Gastroesophageal sphincter (tissue), 4 donors: ENCODE measurements at regions not wholly inside any gene's neighbourhood (a gene's known extent, or its start where the extent isn't known, plus 50 kb on each side); places are given as distances from the start of the nearest gene placed in this dataset.
"Not testable (repeated sequence)": the region's sequence is repeated elsewhere in the genome, so short reads cannot be mapped to it uniquely, and the experiment has no call there.

ENCODE experiments used
- ATAC-seq: fragments of 150-250 bp; one replicate; pipeline ENCODE4 v1.9.1; 2016; ENCODE audit warnings: mild to moderate bottlenecking, moderate library complexity
- H3K27ac ChIP-seq, 4 donors: fragments of 200-600 bp; sonication (generic) in 3 of 4; 1 replicate in 3 of 4; 2 replicates in 1 of 4; pipeline ENCODE4 v1.5.1; 2016 to 2019
- H3K27me3 ChIP-seq: fragments of 200-600 bp; sonication (generic); one replicate; pipeline ENCODE4 v1.5.1; 2019
- H3K36me3 ChIP-seq, 2 donors: fragments of 200-600 bp; sonication (generic); one replicate each; pipeline ENCODE4 v1.5.1; 2019; ENCODE audit warnings: control low read depth in 1 of 2
- H3K4me1 ChIP-seq, 3 donors: fragments of 200-600 bp; sonication (generic); 1 replicate in 2 of 3; 2 replicates in 1 of 3; pipeline ENCODE4 v1.5.1; 2016 to 2019; ENCODE audit warnings: control low read depth in 2 of 3
- H3K4me3 ChIP-seq, 2 donors: fragments of 200-600 bp; sonication (generic); one replicate each; pipeline ENCODE4 v1.5.1; 2019; ENCODE audit warnings: mild to moderate bottlenecking in 1 of 2, moderate library complexity in 1 of 2
- H3K9me3 ChIP-seq, 3 donors: fragments of 200-600 bp; sonication (generic); one replicate each; pipeline ENCODE4 v1.5.1; 2017 to 2019; ENCODE audit warnings: control low read depth in 2 of 3
- CTCF ChIP-seq, 4 experiments: fragments of 200-600 bp in 2 of 4; fragments of 450-650 bp in 2 of 4; sonication (generic) in 1 of 4; IDR thresholded peaks; one replicate each; pipeline ENCODE4 v1.5.1; 2017 to 2019; ENCODE audit warnings: antibody characterized with exemption in 4 of 4, mild to moderate bottlenecking in 2 of 4, moderate library complexity in 2 of 4
- EP300 ChIP-seq: sonication (generic); formaldehyde crosslinking; IDR thresholded peaks from one replicate; pipeline ENCODE4 v1.6.1; 2017; ENCODE audit warnings: antibody characterized with exemption, mild to moderate bottlenecking
- POLR2A ChIP-seq, 2 donors: fragments of 450-650 bp; IDR thresholded peaks; one replicate each; pipeline ENCODE4 v1.6.1; 2017; ENCODE audit warnings: antibody characterized with exemption in 2 of 2, mild to moderate bottlenecking in 2 of 2, moderate library complexity in 1 of 2
- POLR2AphosphoS5 ChIP-seq: sonication (generic); formaldehyde crosslinking; IDR thresholded peaks from one replicate; pipeline ENCODE4 v1.6.1; 2017; ENCODE audit warnings: antibody characterized with exemption
- WGBS, 2 donors: methylation state at CpG; one replicate each; pipeline ENCODE4 v1.1.5; 2018; ENCODE audit warnings: low coverage in 1 of 2; 5-methylcytosine and 5-hydroxymethylcytosine counted together

- 50 to 61% methylated on average over 1 to 2 of the region's 2 CpGs for WGBS, 2 donors
- no peaks in the 10 kb centered on the region for H3K36me3 ChIP-seq
- H3K9me3 ChIP-seq, result no peaks in the 10 kb centered on the region
- H3K27ac ChIP-seq, result no peak overlapping the region
- TF ChIP-seq POLR2AphosphoS5, result no peak
- no peak for TF ChIP-seq POLR2A (IDR thresholded peaks at IDR 0.05)
- no peak for TF ChIP-seq EP300
- no peak overlapping the region for H3K4me3 ChIP-seq
- no peaks in the 10 kb centered on the region for H3K27me3 ChIP-seq
- H3K4me1 ChIP-seq, result no peaks in the 10 kb centered on the region
- ATAC-seq, result no peak
Observed at GRCh38 chrX:115427861-115428410, 133.0 kb upstream of the PLS3 start.

GRCh38 chrX:115434834-115435233 lies 126.1 kb upstream of the PLS3 start:
- not testable (repeated sequence) for H3K27me3 ChIP-seq, ATAC-seq, H3K27ac ChIP-seq, H3K9me3 ChIP-seq, H3K4me3 ChIP-seq, H3K36me3 ChIP-seq, H3K4me1 ChIP-seq
- whole genome bisulfite sequencing, 2 donors, result 78 to 93% methylated on average over 1 of the region's 7 CpGs

GRCh38 chrX:115437841-115438595 lies 123.0 kb upstream of the PLS3 start:
- no peaks in the 10 kb centered on the region for H3K36me3 ChIP-seq
- WGBS, 2 donors, result 75 to 93% methylated on average over 2 to 4 of the region's 5 CpGs
- TF ChIP-seq CTCF (IDR thresholded peaks at IDR 0.05) (no peak), POLR2AphosphoS5 (no peak), POLR2A (IDR thresholded peaks at IDR 0.05) (no peak), EP300 (no peak)

GRCh38 chrX:115448146-115448545 lies 112.8 kb upstream of the PLS3 start:
- 44 to 87% methylated on average over 2 of the region's 2 CpGs for WGBS, 2 donors

More at GRCh38 chrX:115437841-115438595, 123.0 kb upstream of the PLS3 start:
- no peak for ATAC-seq
- H3K4me3 ChIP-seq, result no peak overlapping the region
- H3K4me1 ChIP-seq, result no peaks in the 10 kb centered on the region
- no peaks in the 10 kb centered on the region for H3K27me3 ChIP-seq
- H3K9me3 ChIP-seq, result no peaks in the 10 kb centered on the region
- no peak overlapping the region for H3K27ac ChIP-seq

GRCh38 chrX:115449742-115450141 lies 111.2 kb upstream of the PLS3 start:
- H3K27ac ChIP-seq, result no peak overlapping the region
- H3K36me3 ChIP-seq, result no peaks in the 10 kb centered on the region
- no peak for ATAC-seq
- no peaks in the 10 kb centered on the region for H3K27me3 ChIP-seq
- peak; percentile 67 for TF ChIP-seq POLR2AphosphoS5
- TF ChIP-seq CTCF (IDR thresholded peaks at IDR 0.05), result no peak
- TF ChIP-seq EP300, result no peak
- TF ChIP-seq POLR2A (IDR thresholded peaks at IDR 0.05), result no peak
- no peaks in the 10 kb centered on the region for H3K9me3 ChIP-seq
- H3K4me3 ChIP-seq, result no peak overlapping the region
- peaks cover 0 to 2% (median 0%) of the 10 kb centered on the region in 3 donors for H3K4me1 ChIP-seq
- WGBS, 2 donors, result 18 to 65% methylated on average over 2 to 4 of the region's 4 CpGs

More at GRCh38 chrX:115448146-115448545, 112.8 kb upstream of the PLS3 start:
- H3K27me3 ChIP-seq, result no peaks in the 10 kb centered on the region
- no peak overlapping the region for H3K27ac ChIP-seq
- H3K4me1 ChIP-seq, result peaks cover 0 to 2% (median 0%) of the 10 kb centered on the region in 3 donors
- no peak for TF ChIP-seq EP300
- no peak for TF ChIP-seq POLR2AphosphoS5
- no peak for TF ChIP-seq POLR2A (IDR thresholded peaks at IDR 0.05)
- TF ChIP-seq CTCF (IDR thresholded peaks at IDR 0.05), result no peak
- no peak overlapping the region for H3K4me3 ChIP-seq
- ATAC-seq, result no peak
- no peaks in the 10 kb centered on the region for H3K9me3 ChIP-seq
- H3K36me3 ChIP-seq, result no peaks in the 10 kb centered on the region

- no peaks in the 10 kb centered on the region for H3K9me3 ChIP-seq
- no peak overlapping the region for H3K27ac ChIP-seq
- H3K4me1 ChIP-seq, result peaks cover 0 to 2% (median 0%) of the 10 kb centered on the region in 3 donors
- H3K4me3 ChIP-seq, result no peak overlapping the region
- whole genome bisulfite sequencing, 2 donors, result 40 to 50% methylated on average over 1 of the region's 1 CpG
- H3K27me3 ChIP-seq, result no peaks in the 10 kb centered on the region
- H3K36me3 ChIP-seq, result no peaks in the 10 kb centered on the region
- no peak for ATAC-seq
- TF ChIP-seq CTCF (IDR thresholded peaks at IDR 0.05), result no peak
- TF ChIP-seq EP300, result no peak
- no peak for TF ChIP-seq POLR2AphosphoS5
- TF ChIP-seq POLR2A (IDR thresholded peaks at IDR 0.05), result no peak
Observed at GRCh38 chrX:115452251-115452650, 108.7 kb upstream of the PLS3 start.
